Stomach (tissue), 8 donors: ENCODE measurements at regions not wholly inside any gene's neighbourhood (a gene's known extent, or its start where the extent isn't known, plus 50 kb on each side); places are given as distances from the start of the nearest gene placed in this dataset.
A peak's percentile ranks its signal among the peaks of the same experiment; 100 is the strongest.

Experiments
- DNase-seq, 2 donors: peaks; one replicate each; pipeline versions ENCODE4 v3.0.0 to v3.0.0-alpha.2; 2013 to 2019
- H3K27ac ChIP-seq, 5 donors: fragments of 200-600 bp in 4 of 5; sonication (generic) in 4 of 5; one replicate each; pipeline ENCODE4 v1.5.1; 2013 to 2019; ENCODE audit warnings: mild to moderate bottlenecking in 1 of 5, moderate library complexity in 1 of 5
- H3K27me3 ChIP-seq, 3 donors: fragments of 200-600 bp; sonication (generic); one replicate each; pipeline ENCODE4 v1.5.1; 2017 to 2019; ENCODE audit warnings: mixed run types in 1 of 3
- H3K36me3 ChIP-seq, 4 donors: fragments of 200-600 bp; sonication (generic); 1 replicate in 3 of 4; 2 replicates in 1 of 4; pipeline ENCODE4 v1.5.1; 2016 to 2019
- H3K4me1 ChIP-seq, 4 donors: fragments of 200-600 bp; sonication (generic); one replicate each; pipeline ENCODE4 v1.5.1; 2016 to 2019
- H3K4me3 ChIP-seq, 4 donors: fragments of 200-600 bp; sonication (generic) in 3 of 4; one replicate each; pipeline ENCODE4 v1.5.1; 2016 to 2019; ENCODE audit warnings: mild to moderate bottlenecking in 1 of 4
- H3K9me3 ChIP-seq, 4 donors: fragments of 200-600 bp; sonication (generic); one replicate each; pipeline ENCODE4 v1.5.1; 2016 to 2019
- CTCF ChIP-seq, 7 experiments: fragments of 450-650 bp in 4 of 7; fragments of 200-600 bp in 3 of 7; sonication (generic) in 3 of 7; IDR thresholded peaks; one replicate each; pipeline ENCODE4 v1.5.1; 2016 to 2019; ENCODE audit warnings: antibody characterized with exemption in 7 of 7, control low read depth in 2 of 7, mild to moderate bottlenecking in 1 of 7
- EP300 ChIP-seq: sonication (generic); formaldehyde crosslinking; IDR thresholded peaks from one replicate; pipeline ENCODE4 v1.6.1; 2017; ENCODE audit warnings: antibody characterized with exemption
- POLR2A ChIP-seq, 4 donors: fragments of 450-650 bp; IDR thresholded peaks; one replicate each; pipeline ENCODE4 v1.6.1; 2016; ENCODE audit warnings: antibody characterized with exemption in 4 of 4, control low read depth in 2 of 4, mild to moderate bottlenecking in 1 of 4, moderate library complexity in 1 of 4
- POLR2AphosphoS5 ChIP-seq, 3 donors: sonication (generic); formaldehyde crosslinking; IDR thresholded peaks; one replicate each; pipeline ENCODE4 v1.6.1; 2016; ENCODE audit warnings: antibody characterized with exemption in 3 of 3
- WGBS, 5 donors: extraction: QIAGEN DNeasy Blood & Tissue Kit in 3 of 5; methylation state at CpG; one replicate each; pipeline versions ENCODE4 v1.1.5 to v1.1.7; 2013 to 2018; 5-methylcytosine and 5-hydroxymethylcytosine counted together
- intact Hi-C: fragments of 100-400 bp; cut with DNase I; formaldehyde crosslinking; loops from one replicate; pipeline ENCODE4 v1.15.1; 2023; ENCODE audit warnings: low total_unique reads
- donor health status: healthy with polysubstance abuse.
- donor health status: Bipolar disorder and iron deficiency.
- donor health status: healthy.

GRCh38 chr1:95496307-95496706 lies 262.3 kb downstream of the RWDD3 start:
- Histone ChIP-seq H3K36me3 (no peaks in the 10 kb centered on the region), H3K27me3 (no peaks in the 10 kb centered on the region), H3K27ac (no peak overlapping the region), H3K4me3 (no peak overlapping the region), H3K9me3 (no peaks in the 10 kb centered on the region), H3K4me1 (no peaks in the 10 kb centered on the region)
- intact Hi-C loops, result no loop called here
- WGBS, 5 donors, result 82 to 94% (median 88%) methylated on average over 6 of the region's 6 CpGs
- TF ChIP-seq CTCF (IDR thresholded peaks at IDR 0.05), result no peak
- TF ChIP-seq POLR2AphosphoS5 (IDR thresholded peaks at IDR 0.05), result no peak
- TF ChIP-seq POLR2A (IDR thresholded peaks at IDR 0.05), result no peak
- TF ChIP-seq EP300, result no peak
- no peak for DNase-seq

GRCh38 chr1:95496773-95497172 lies 262.8 kb downstream of the RWDD3 start:
- no peak for DNase-seq
- Histone ChIP-seq H3K27me3 (no peaks in the 10 kb centered on the region), H3K27ac (no peak overlapping the region), H3K4me3 (no peak overlapping the region), H3K36me3 (no peaks in the 10 kb centered on the region), H3K9me3 (no peaks in the 10 kb centered on the region), H3K4me1 (no peaks in the 10 kb centered on the region)
- 74 to 85% (median 82%) methylated on average over 6 of the region's 6 CpGs for WGBS, 5 donors
- intact Hi-C loops, result no loop called here
- TF ChIP-seq POLR2AphosphoS5 (IDR thresholded peaks at IDR 0.05) (no peak), EP300 (no peak), POLR2A (IDR thresholded peaks at IDR 0.05) (no peak), CTCF (IDR thresholded peaks at IDR 0.05) (no peak)

GRCh38 chr1:95497566-95497965 lies 263.6 kb downstream of the RWDD3 start:
- no peaks in the 10 kb centered on the region for H3K9me3 ChIP-seq
- no peak overlapping the region for H3K4me3 ChIP-seq
- no peaks in the 10 kb centered on the region for H3K27me3 ChIP-seq
- no peaks in the 10 kb centered on the region for H3K36me3 ChIP-seq
- DNase-seq, result no peak
- intact Hi-C loops, result no loop called here
- TF ChIP-seq POLR2AphosphoS5 (IDR thresholded peaks at IDR 0.05), result no peak
- TF ChIP-seq EP300, result no peak
- TF ChIP-seq CTCF (IDR thresholded peaks at IDR 0.05), result no peak
- no peak for TF ChIP-seq POLR2A (IDR thresholded peaks at IDR 0.05)
- no peak overlapping the region for H3K27ac ChIP-seq
- 72 to 85% (median 79%) methylated on average over 4 of the region's 4 CpGs for WGBS, 5 donors
- no peaks in the 10 kb centered on the region for H3K4me1 ChIP-seq

- no peak overlapping the region for H3K27ac ChIP-seq
- intact Hi-C loops, result no loop called here
- peak in 1 of 2 donors; percentile 10 for DNase-seq
- WGBS, 5 donors, result 69 to 84% (median 75%) methylated on average over 9 of the region's 9 CpGs
- no peak for TF ChIP-seq CTCF (IDR thresholded peaks at IDR 0.05)
- no peak for TF ChIP-seq POLR2A (IDR thresholded peaks at IDR 0.05)
- no peak for TF ChIP-seq EP300
- no peak for TF ChIP-seq POLR2AphosphoS5 (IDR thresholded peaks at IDR 0.05)
- no peaks in the 10 kb centered on the region for H3K27me3 ChIP-seq
- no peak overlapping the region for H3K4me3 ChIP-seq
- H3K36me3 ChIP-seq, result no peaks in the 10 kb centered on the region
- H3K4me1 ChIP-seq, result no peaks in the 10 kb centered on the region
- H3K9me3 ChIP-seq, result no peaks in the 10 kb centered on the region
These were observed 269.4 kb downstream of the RWDD3 start for GRCh38 chr1:95503278-95504030.
